ENCODE measurements at regions not wholly inside any gene's neighbourhood (a gene's known extent, or its start where the extent isn't known, plus 50 kb on each side); places are given as distances from the start of the nearest gene placed in this dataset.

- Histone ChIP-seq H3K36me3 (no peaks in the 10 kb centered on the region), H3K4me3 (no peak overlapping the region), H3K4me1 (no peaks in the 10 kb centered on the region), H3K9me3 (no peaks in the 10 kb centered on the region), H3K27me3 (replicated peaks in 1 of 7) (peaks cover 0 to 44% (median 0%) of the 10 kb centered on the region in 7 donors), H3K27ac (no peak overlapping the region)
- DNase-seq = peak; percentile 33
- TF ChIP-seq CTCF (IDR thresholded peaks at IDR 0.05 in 8 of 11, conservative IDR thresholded peaks at IDR 0.05 in 3 of 11) (no peak), POLR2AphosphoS5 (IDR thresholded peaks at IDR 0.05) (no peak), POLR2A (IDR thresholded peaks at IDR 0.05) (no peak)
- 71 to 83% (median 81%) methylated on average over 6 to 16 of the region's 16 CpGs for WGBS, 5 donors
- intact Hi-C loops (cut with DNase I; ENCODE audit: low total_unique reads) = no loop called here
Measured at GRCh38 chr3:13211605-13212210, 138.5 kb upstream of the IQSEC1 start.

GRCh38 chr3:13210221-13210975, 137.2 kb upstream of the IQSEC1 start:
- DNase-seq = peak; percentile 50

GRCh38 chr3:13209634-13209997, 136.4 kb upstream of the IQSEC1 start:
- no peaks in the 10 kb centered on the region for H3K36me3 ChIP-seq
- no peak for TF ChIP-seq POLR2AphosphoS5 (IDR thresholded peaks at IDR 0.05)
- no peak for TF ChIP-seq CTCF (IDR thresholded peaks at IDR 0.05 in 8 of 11, conservative IDR thresholded peaks at IDR 0.05 in 3 of 11)
- TF ChIP-seq POLR2A (IDR thresholded peaks at IDR 0.05) = no peak

More at GRCh38 chr3:13210221-13210975, 137.2 kb upstream of the IQSEC1 start:
- peaks cover 0 to 46% (median 0%) of the 10 kb centered on the region in 7 donors for H3K27me3 ChIP-seq (replicated peaks in 1 of 7)
- no peak overlapping the region for H3K4me3 ChIP-seq
- 88 to 93% (median 91%) methylated on average over 16 to 22 of the region's 22 CpGs for WGBS, 5 donors
- H3K9me3 ChIP-seq = no peaks in the 10 kb centered on the region
- TF ChIP-seq POLR2A (IDR thresholded peaks at IDR 0.05) (no peak), CTCF (IDR thresholded peaks at IDR 0.05 in 8 of 11, conservative IDR thresholded peaks at IDR 0.05 in 3 of 11) (no peak), POLR2AphosphoS5 (IDR thresholded peaks at IDR 0.05) (no peak)
- no peaks in the 10 kb centered on the region for H3K4me1 ChIP-seq
- intact Hi-C loops (cut with DNase I; ENCODE audit: low total_unique reads) = no loop called here
- no peaks in the 10 kb centered on the region for H3K36me3 ChIP-seq
- H3K27ac ChIP-seq = no peak overlapping the region

More at GRCh38 chr3:13209634-13209997, 136.4 kb upstream of the IQSEC1 start:
- H3K4me3 ChIP-seq = no peak overlapping the region
- intact Hi-C loops (cut with DNase I; ENCODE audit: low total_unique reads) = no loop called here
- peak; percentile 36 for DNase-seq
- no peak overlapping the region for H3K27ac ChIP-seq
- H3K4me1 ChIP-seq = peaks cover 0 to under 1% (median 0%) of the 10 kb centered on the region in 6 donors
- 81 to 87% (median 85%) methylated on average over 6 of the region's 6 CpGs for WGBS, 5 donors
- H3K27me3 ChIP-seq (replicated peaks in 1 of 7) = peaks cover 0 to 46% (median 3%) of the 10 kb centered on the region in 7 donors
- no peaks in the 10 kb centered on the region for H3K9me3 ChIP-seq

Measured in spleen (tissue), 11 donors.